Karpas-422 (cell line): ENCODE measurements at regions not wholly inside any gene's neighbourhood (a gene's known extent, or its start where the extent isn't known, plus 50 kb on each side); places are given as distances from the start of the nearest gene placed in this dataset.
"Not testable (repeated sequence)": the region's sequence is repeated elsewhere in the genome, so short reads cannot be mapped to it uniquely, and the experiment has no call there.

Experiments used
- DNase-seq: peaks from one replicate; pipeline ENCODE4 v3.0.0-alpha.2; 2015
- H2AFZ ChIP-seq: fragments of 200-600 bp; sonication (generic); 2 replicates; pipeline ENCODE4 v1.6.1; 2014; ENCODE audit warnings: antibody characterized with exemption, low read length, mixed read lengths
- H3K27ac ChIP-seq: fragments of 200-600 bp; sonication (generic); 2 replicates; pipeline ENCODE4 v1.5.1; 2014; ENCODE audit warnings: mild to moderate bottlenecking, low read length, moderate library complexity
- H3K27me3 ChIP-seq: fragments of 200-600 bp; sonication (generic); 2 replicates; pipeline ENCODE4 v1.6.1; 2014; ENCODE audit warnings: low read length, mixed read lengths
- H3K36me3 ChIP-seq: fragments of 200-600 bp; sonication (generic); 2 replicates; pipeline ENCODE4 v1.6.1; 2014; ENCODE audit warnings: low read length, mixed read lengths; ENCODE audit not compliant: insufficient read depth
- H3K4me1 ChIP-seq: fragments of 200-600 bp; sonication (generic); 2 replicates; pipeline ENCODE4 v1.6.1; 2014; ENCODE audit warnings: mild to moderate bottlenecking, low read length, mixed read lengths
- H3K4me2 ChIP-seq: fragments of 200-600 bp; sonication (generic); 2 replicates; pipeline ENCODE4 v1.6.1; 2014; ENCODE audit warnings: low read length, low read depth, mild to moderate bottlenecking; ENCODE audit not compliant: poor library complexity, severe bottlenecking
- H3K4me3 ChIP-seq: fragments of 200-600 bp; sonication (generic); 2 replicates; pipeline ENCODE4 v1.5.1; 2014; ENCODE audit warnings: mild to moderate bottlenecking, antibody characterized with exemption, low read length, mixed read lengths
- H3K79me2 ChIP-seq: fragments of 200-600 bp; sonication (generic); 2 replicates; pipeline ENCODE4 v1.6.1; 2014; ENCODE audit warnings: mild to moderate bottlenecking, low read length, mixed read lengths
- H3K9ac ChIP-seq: fragments of 200-600 bp; sonication (generic); 2 replicates; pipeline ENCODE4 v1.6.0; 2014; ENCODE audit warnings: low read length
- H3K9me2 ChIP-seq: fragments of 200-600 bp; sonication (generic), shearing (Covaris generic); replicated peaks from 2 replicates; pipeline ENCODE4 v1.6.0; 2014; ENCODE audit warnings: mild to moderate bottlenecking, low read length, moderate library complexity; ENCODE audit not compliant: insufficient read depth
- H3K9me3 ChIP-seq: fragments of 300-700, 200-600 bp; sonication (generic); 2 replicates; pipeline ENCODE4 v1.6.1; 2014; ENCODE audit warnings: low read length, mixed read lengths
- H4K20me1 ChIP-seq: fragments of 200-600 bp; sonication (generic); 2 replicates; pipeline ENCODE4 v1.6.1; 2014; ENCODE audit warnings: mild to moderate bottlenecking, antibody characterized with exemption, low read length, low read depth; ENCODE audit not compliant: insufficient read depth

DNA sequence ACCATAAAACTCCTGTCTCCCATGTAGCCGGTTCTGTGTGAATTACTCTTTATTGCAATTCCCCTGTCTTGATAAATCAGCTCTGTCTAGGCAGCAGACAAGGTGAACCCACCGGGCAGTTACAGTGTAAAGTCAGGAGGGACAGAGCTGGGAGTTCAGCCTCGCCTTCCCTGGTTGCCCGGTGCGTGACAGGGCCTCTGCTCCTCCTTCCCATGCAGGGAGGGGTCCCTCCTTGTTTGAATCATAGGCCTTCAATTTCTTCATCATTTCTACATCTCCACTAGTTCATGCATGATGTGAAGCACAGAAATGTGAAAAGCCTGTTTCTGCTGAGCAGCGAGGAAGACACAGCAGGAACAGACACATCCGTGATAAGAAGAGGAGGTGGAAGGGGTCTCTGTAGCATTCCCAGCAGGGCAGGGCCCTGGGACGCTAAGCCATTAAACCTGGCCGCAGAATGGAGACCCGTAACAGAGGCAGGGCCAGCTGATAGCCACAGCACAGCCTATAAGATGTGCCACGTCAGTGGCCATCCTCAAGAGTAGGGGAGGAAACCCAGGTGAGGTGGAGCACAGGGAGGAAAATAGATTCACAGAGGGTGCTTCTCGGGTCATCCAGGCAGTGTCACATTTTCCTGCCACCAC, 106.7 kb upstream of the CST7 start:
- Histone ChIP-seq H3K4me3 (no peak overlapping the region), H3K27ac (no peak overlapping the region), H3K36me3 (no peaks in the 10 kb centered on the region), H3K4me2 (peak overlapping the region; percentile 34), H3K9me2 (no peaks in the 10 kb centered on the region), H3K9ac (no peak overlapping the region), H2AFZ (no peak overlapping the region), H3K79me2 (no peaks in the 10 kb centered on the region), H3K27me3 (no peaks in the 10 kb centered on the region), H3K9me3 (no peaks in the 10 kb centered on the region), H3K4me1 (peaks cover 15% of the 10 kb centered on the region), H4K20me1 (0 out of 2 replicates have a peak, but pooled peaks cover 4% of the 10 kb centered on the region)
- DNase-seq: no peak

DNA sequence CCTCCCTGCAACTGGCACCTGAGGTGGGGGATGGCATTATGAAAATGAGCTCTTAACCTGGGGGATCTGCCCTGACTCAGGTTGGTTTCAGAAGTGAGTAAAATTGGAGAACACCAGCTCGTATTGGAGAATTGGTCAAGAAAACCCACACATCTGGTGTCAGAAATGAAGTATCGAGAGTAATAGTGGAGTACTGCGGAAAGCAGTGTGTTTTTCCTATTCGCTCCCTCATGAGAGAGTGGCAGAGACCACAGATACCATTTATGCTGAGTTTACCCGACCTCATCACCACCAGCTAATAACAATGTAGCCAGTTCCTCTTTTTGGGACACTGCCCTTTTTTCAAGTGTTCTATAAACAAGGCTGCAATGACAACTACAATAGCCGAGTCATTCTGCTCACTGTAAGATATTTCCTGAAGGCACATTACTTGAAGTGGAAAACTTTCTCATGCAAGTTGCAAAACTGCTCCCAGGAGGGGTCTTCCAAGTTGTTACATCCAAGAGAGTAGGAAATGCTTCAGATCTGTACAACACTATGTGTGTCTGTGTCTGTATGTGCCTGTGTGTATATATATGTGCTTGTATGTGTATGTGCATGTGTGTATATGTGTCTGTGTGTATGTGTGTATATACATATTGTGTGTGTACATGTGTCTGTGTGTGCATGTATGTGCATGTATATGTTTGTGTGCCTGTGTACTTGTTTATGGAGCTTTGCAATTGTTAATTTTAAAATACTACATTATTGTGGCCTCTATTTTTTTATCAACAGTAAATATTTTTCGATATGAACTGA, 106.0 kb upstream of the CST7 start:
- Histone ChIP-seq H3K27ac (no peak overlapping the region), H3K4me2 (peak overlapping the region; percentile 34)

GRCh38 chr20:24850176-24850575, 98.9 kb upstream of the CST7 start:
- H3K9me3 ChIP-seq: no peaks in the 10 kb centered on the region; the same call in 1 of the 2 replicates
- H4K20me1 ChIP-seq: no peaks in the 10 kb centered on the region
- no peaks in the 10 kb centered on the region for H3K27me3 ChIP-seq
- H2AFZ ChIP-seq: no peak overlapping the region
- H3K79me2 ChIP-seq: no peaks in the 10 kb centered on the region
- no peaks in the 10 kb centered on the region for H3K36me3 ChIP-seq
- no peak overlapping the region for H3K4me3 ChIP-seq
- H3K27ac ChIP-seq: no peak overlapping the region
- no peaks in the 10 kb centered on the region for H3K9me2 ChIP-seq
- DNase-seq: no peak
- no peaks in the 10 kb centered on the region for H3K4me1 ChIP-seq
- H3K9ac ChIP-seq: no peak overlapping the region
- H3K4me2 ChIP-seq: no peak overlapping the region

More for the DNA sequence above, 106.0 kb upstream of the CST7 start:
- Histone ChIP-seq H4K20me1 (0 out of 2 replicates have a peak, but pooled peaks cover 4% of the 10 kb centered on the region), H3K36me3 (no peaks in the 10 kb centered on the region), H3K9ac (no peak overlapping the region), H3K27me3 (no peaks in the 10 kb centered on the region), H2AFZ (no peak overlapping the region), H3K4me3 (no peak overlapping the region), H3K9me2 (no peaks in the 10 kb centered on the region), H3K79me2 (no peaks in the 10 kb centered on the region), H3K9me3 (no peaks in the 10 kb centered on the region), H3K4me1 (peaks cover 15% of the 10 kb centered on the region)
- peak; percentile 52 for DNase-seq

- Histone ChIP-seq H3K27me3 (no peaks in the 10 kb centered on the region), H3K27ac (no peak overlapping the region), H2AFZ (no peak overlapping the region), H4K20me1 (no peaks in the 10 kb centered on the region), H3K9me3 (no peaks in the 10 kb centered on the region; the same call in 1 of the 2 replicates), H3K79me2 (no peaks in the 10 kb centered on the region), H3K9me2 (no peaks in the 10 kb centered on the region), H3K9ac (no peak overlapping the region), H3K4me2 (no peak overlapping the region), H3K4me3 (no peak overlapping the region), H3K36me3 (no peaks in the 10 kb centered on the region), H3K4me1 (no peaks in the 10 kb centered on the region)
- no peak for DNase-seq
Observed at GRCh38 chr20:24851346-24852019, 97.6 kb upstream of the CST7 start.

- no peak for DNase-seq
- Histone ChIP-seq H3K36me3 (no peaks in the 10 kb centered on the region), H3K9me3 (no peaks in the 10 kb centered on the region; the same call in 1 of the 2 replicates), H3K4me3 (no peak overlapping the region), H3K4me2 (no peak overlapping the region), H3K27me3 (0 out of 2 replicates have a peak, but pooled peaks cover 3% of the 10 kb centered on the region), H4K20me1 (no peaks in the 10 kb centered on the region), H3K79me2 (no peaks in the 10 kb centered on the region), H3K4me1 (no peaks in the 10 kb centered on the region), H3K27ac (no peak overlapping the region), H3K9me2 (no peaks in the 10 kb centered on the region), H3K9ac (no peak overlapping the region), H2AFZ (no peak overlapping the region)
Observed at GRCh38 chr20:24853916-24854315, 95.2 kb upstream of the CST7 start.

DNA sequence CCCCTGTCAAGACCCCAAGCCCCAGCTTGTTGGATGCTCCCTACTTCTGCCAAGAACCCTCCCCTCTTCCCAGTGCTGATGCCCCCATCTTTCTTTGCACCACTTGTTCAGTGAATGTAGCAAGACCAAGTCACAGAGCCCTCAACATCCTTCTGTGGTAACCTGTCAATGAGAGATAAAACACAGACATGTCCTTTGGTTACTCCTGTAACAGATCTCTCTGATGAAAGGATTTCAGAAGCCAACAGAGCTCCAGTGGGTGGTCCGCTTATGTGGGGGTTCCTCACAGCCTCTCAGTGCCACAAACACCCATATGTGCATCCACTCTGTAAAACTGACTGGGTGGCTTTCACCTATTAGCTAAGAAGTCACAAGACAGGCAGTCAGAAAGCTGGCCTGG, 93.2 kb upstream of the CST7 start:
- no peaks in the 10 kb centered on the region for H4K20me1 ChIP-seq
- H3K79me2 ChIP-seq: no peaks in the 10 kb centered on the region
- no peak overlapping the region for H3K4me2 ChIP-seq
- H3K27ac ChIP-seq: no peak overlapping the region
- H3K4me3 ChIP-seq: no peak overlapping the region
- H3K4me1 ChIP-seq: no peaks in the 10 kb centered on the region
- DNase-seq: no peak
- H3K9me3 ChIP-seq: no peaks in the 10 kb centered on the region; the same call in 1 of the 2 replicates
- 0 out of 2 replicates have a peak, but pooled peaks cover 3% of the 10 kb centered on the region for H3K27me3 ChIP-seq
- no peaks in the 10 kb centered on the region for H3K36me3 ChIP-seq
- H3K9ac ChIP-seq: no peak overlapping the region
- H2AFZ ChIP-seq: no peak overlapping the region
- no peaks in the 10 kb centered on the region for H3K9me2 ChIP-seq

DNA sequence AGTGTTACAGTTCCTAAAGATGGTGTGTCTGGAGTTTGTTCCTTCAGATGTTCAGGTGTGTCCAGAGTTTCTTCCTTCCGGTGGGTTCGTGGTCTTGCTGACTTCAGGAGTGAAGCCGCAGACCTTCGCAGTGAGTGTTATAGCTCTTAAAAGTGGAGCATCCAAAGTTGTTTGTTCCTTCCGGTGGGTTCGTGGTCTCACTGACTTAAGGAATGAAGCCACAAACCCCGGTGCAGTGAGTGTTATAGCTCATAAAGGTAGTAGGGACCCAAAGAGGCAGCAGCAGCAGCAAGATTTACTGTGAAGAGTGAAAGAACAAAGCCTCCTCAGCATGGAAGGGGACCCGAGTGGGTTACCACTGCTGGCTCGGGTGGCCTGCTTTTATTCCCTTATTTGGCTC, 90.6 kb upstream of the CST7 start:
- H3K4me1 ChIP-seq, H3K9me3 ChIP-seq, H4K20me1 ChIP-seq: not testable (repeated sequence)

DNA sequence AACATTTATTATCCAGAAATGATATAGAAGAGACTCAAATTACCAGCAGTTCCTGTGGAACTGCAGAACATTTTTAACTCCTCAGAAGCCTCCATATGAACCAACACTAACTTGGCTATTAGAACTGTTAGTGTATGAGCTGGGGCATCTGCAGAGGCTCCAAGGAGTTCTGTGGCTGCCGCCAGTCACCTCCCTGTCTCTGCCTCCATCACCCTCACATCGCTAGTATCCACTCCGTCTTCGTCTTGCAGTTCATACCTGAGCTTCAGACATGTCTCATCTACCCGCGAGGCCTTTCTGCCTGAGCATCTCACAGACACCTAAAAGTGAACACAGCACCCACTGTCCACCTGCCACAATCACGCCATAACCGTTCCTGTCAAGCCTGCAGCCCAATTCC, 89.5 kb upstream of the CST7 start:
- Histone ChIP-seq H3K9ac (no peak overlapping the region), H3K9me3 (no peaks in the 10 kb centered on the region; the same call in 1 of the 2 replicates), H3K4me3 (no peak overlapping the region), H3K36me3 (no peaks in the 10 kb centered on the region), H3K4me2 (no peak overlapping the region), H3K4me1 (no peaks in the 10 kb centered on the region), H3K9me2 (no peaks in the 10 kb centered on the region), H3K27me3 (0 out of 2 replicates have a peak, but pooled peaks cover 3% of the 10 kb centered on the region), H4K20me1 (no peaks in the 10 kb centered on the region), H2AFZ (no peak overlapping the region), H3K27ac (no peak overlapping the region), H3K79me2 (no peaks in the 10 kb centered on the region)
- DNase-seq: no peak

More for the DNA sequence above, 90.6 kb upstream of the CST7 start:
- H3K79me2 ChIP-seq, H3K4me2 ChIP-seq, H3K27me3 ChIP-seq, H3K9ac ChIP-seq, H3K4me3 ChIP-seq, H3K9me2 ChIP-seq, H3K27ac ChIP-seq, H2AFZ ChIP-seq, H3K36me3 ChIP-seq, DNase-seq: not testable (repeated sequence)
